ENCODE measurements at regions not wholly inside any gene's neighbourhood (a gene's known extent, or its start where the extent isn't known, plus 50 kb on each side); places are given as distances from the start of the nearest gene placed in this dataset.

GRCh38 chr1:101310506-101310905 lies 73.7 kb downstream of the S1PR1 start (continued):
- TF ChIP-seq AFF4 (CRISPR knock-in tag; IDR thresholded peaks at IDR 0.05): no peak
- no peak for TF ChIP-seq ZNF44 (CRISPR knock-in tag; IDR thresholded peaks at IDR 0.05)
- no peak for TF ChIP-seq ZNF121 (CRISPR knock-in tag; IDR thresholded peaks at IDR 0.05)
- TF ChIP-seq, protein P1, sequence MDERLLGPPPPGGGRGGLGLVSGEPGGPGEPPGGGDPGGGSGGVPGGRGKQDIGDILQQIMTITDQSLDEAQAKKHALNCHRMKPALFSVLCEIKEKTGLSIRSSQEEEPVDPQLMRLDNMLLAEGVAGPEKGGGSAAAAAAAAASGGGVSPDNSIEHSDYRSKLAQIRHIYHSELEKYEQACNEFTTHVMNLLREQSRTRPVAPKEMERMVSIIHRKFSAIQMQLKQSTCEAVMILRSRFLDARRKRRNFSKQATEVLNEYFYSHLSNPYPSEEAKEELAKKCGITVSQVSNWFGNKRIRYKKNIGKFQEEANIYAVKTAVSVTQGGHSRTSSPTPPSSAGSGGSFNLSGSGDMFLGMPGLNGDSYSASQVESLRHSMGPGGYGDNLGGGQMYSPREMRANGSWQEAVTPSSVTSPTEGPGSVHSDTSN (CRISPR knock-in tag; IDR thresholded peaks at IDR 0.05): no peak

DNA sequence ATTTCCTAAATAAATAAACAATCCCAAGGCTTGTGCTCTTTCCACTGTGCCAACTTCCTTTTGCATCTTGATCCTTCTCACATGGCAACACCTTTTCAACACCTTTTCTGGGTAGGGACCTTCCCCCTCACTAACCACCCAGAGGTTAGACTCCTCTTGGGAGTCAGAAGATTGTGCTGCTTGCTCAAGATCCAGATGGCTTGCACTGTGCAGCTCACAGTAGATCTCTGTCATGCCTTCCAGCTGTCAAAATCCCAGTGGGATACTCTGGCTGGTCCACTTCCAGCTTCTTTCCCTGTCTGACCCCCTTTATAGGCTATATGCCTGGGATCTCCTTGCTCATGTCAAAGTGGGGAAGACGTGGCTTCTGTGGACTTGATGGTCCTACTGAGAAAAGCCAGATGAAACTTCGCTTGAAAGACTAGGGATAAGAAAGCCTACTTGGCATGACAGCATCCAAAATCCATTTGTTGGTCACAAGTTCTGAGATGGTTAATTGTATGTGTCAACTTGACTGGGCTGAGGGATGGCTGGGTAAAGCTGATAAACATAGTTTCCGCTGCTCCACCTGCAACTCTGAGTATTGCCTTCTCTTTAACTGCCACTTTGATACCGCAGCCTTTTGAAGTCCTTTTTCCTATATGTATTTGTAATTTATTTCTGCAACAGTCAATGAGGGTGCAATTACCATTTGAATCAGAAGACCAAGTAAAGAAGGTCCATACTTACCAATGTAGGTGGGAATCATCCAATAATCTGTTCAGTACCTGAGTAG lies 74.5 kb downstream of the S1PR1 start:
- FAIRE-seq: no peak
- Histone ChIP-seq H3K27ac (ENCODE audit: extremely low read length, insufficient read depth, low read length) (no peak overlapping the region), H3K4me2 (ENCODE audit: low read depth, low read length) (no peak overlapping the region), H3K9me3 (ENCODE audit: low read length) (no peaks in the 10 kb centered on the region), H3K27me3 (ENCODE audit: control insufficient read depth in 1 of 2, insufficient read depth in 2 of 2, low read length in 2 of 2) (peaks cover 1 to 53% of the 10 kb centered on the region in 2 experiments; a peak in 2 of 5 replicates), H4K20me1 (ENCODE audit: insufficient read depth, low read length) (no peaks in the 10 kb centered on the region), H3K9ac (ENCODE audit: insufficient read depth, low read depth, low read length) (no peak overlapping the region), H3K79me2 (ENCODE audit: insufficient read depth, low read length) (no peaks in the 10 kb centered on the region), H3K4me3 (replicated peaks in 1 of 3; ENCODE audit: insufficient read depth in 1 of 3, low read depth in 2 of 3, low read length in 3 of 3) (no peak overlapping the region), H2AFZ (ENCODE audit: low read length) (no peak overlapping the region), H3K4me1 (ENCODE audit: insufficient read depth, low read length) (peaks cover 10% of the 10 kb centered on the region; the same call in 1 of the 2 replicates), H3K36me3 (replicated peaks in 1 of 2; ENCODE audit: control insufficient read depth in 1 of 2, insufficient read depth in 2 of 2, low read length in 2 of 2) (no peaks in the 10 kb centered on the region)
- DNase-seq (ENCODE audit: low spot score): no peak
- ChIA-PET POLR2A (no interaction called here), CTCF (ENCODE audit: low intra/inter-chr PET ratio, low total read pairs) (no interaction called here)
- in situ Hi-C loops (cut with HindIII; ENCODE audit: extremely low pct_ligation_motif_present, low pct_unique_long_range_greater_than_20kb) (loop anchor here (5.0 kb wide), 1 partner anchor 46 kb away; no protein-coding TSS in a partner anchor), intact Hi-C loops (cut with micrococcal nuclease; ENCODE audit: unreplicated experiment) (no loop called here)
- ATAC-seq: no peak
- WGBS (ENCODE audit: low lambda C conversion rate): 47% methylated on average over 4 of the region's 4 CpGs
- no TSS peak for BruUV-seq (replicated peaks)
- no peak for TF ChIP-seq ZBTB43 (CRISPR knock-in tag; conservative IDR thresholded peaks at IDR 0.05)
- no peak for TF ChIP-seq ZNF709 (CRISPR knock-in tag; IDR thresholded peaks at IDR 0.05)
- TF ChIP-seq PLRG1 (conservative IDR thresholded peaks at IDR 0.05): no peak
- TF ChIP-seq SRF (IDR thresholded peaks at IDR 0.05; ENCODE audit: low read depth, low read length): no peak
- TF ChIP-seq ZNF431 (CRISPR knock-in tag; IDR thresholded peaks at IDR 0.05; ENCODE audit: borderline replicate concordance, low read depth): no peak
- TF ChIP-seq FOSL1 (CRISPR knock-in tag; IDR thresholded peaks at IDR 0.05; ENCODE audit: borderline replicate concordance): no peak
- TF ChIP-seq ELK4 (CRISPR knock-in tag; IDR thresholded peaks at IDR 0.05; ENCODE audit: borderline replicate concordance): no peak
- TF ChIP-seq ZC3H4 (CRISPR knock-in tag; IDR thresholded peaks at IDR 0.05; ENCODE audit: borderline replicate concordance): no peak
- TF ChIP-seq ZNF230 (CRISPR knock-in tag; IDR thresholded peaks at IDR 0.05): no peak
- no peak for TF ChIP-seq CERS6 (CRISPR knock-in tag; IDR thresholded peaks at IDR 0.05)

All from HepG2 (cell line).